HUES48 (cell line): ENCODE measurements at regions not wholly inside any gene's neighbourhood (a gene's known extent, or its start where the extent isn't known, plus 50 kb on each side); places are given as distances from the start of the nearest gene placed in this dataset.

Experiments
- H3K27ac ChIP-seq: one replicate; pipeline ENCODE4 v1.7.0; 2013; ENCODE audit warnings: low read depth, low read length, inconsistent platforms
- H3K27me3 ChIP-seq: 2 replicates; pipeline ENCODE4 v1.6.1; 2013; ENCODE audit warnings: mild to moderate bottlenecking, low read length; ENCODE audit not compliant: control insufficient read depth, insufficient read depth
- H3K36me3 ChIP-seq: 2 replicates; pipeline ENCODE4 v1.6.1; 2013; ENCODE audit warnings: low read length; ENCODE audit not compliant: control insufficient read depth, insufficient read depth
- H3K4me1 ChIP-seq: 2 replicates; pipeline ENCODE4 v1.6.1; 2013; ENCODE audit warnings: mild to moderate bottlenecking, low read length; ENCODE audit not compliant: control insufficient read depth, insufficient read depth
- H3K4me3 ChIP-seq: 2 replicates; pipeline ENCODE4 v1.5.1; 2013; ENCODE audit warnings: mild to moderate bottlenecking, low read depth, low read length
- H3K9ac ChIP-seq: 2 replicates; pipeline ENCODE4 v1.6.1; 2013; ENCODE audit warnings: mild to moderate bottlenecking, low read depth, low read length, moderate library complexity
- H3K9me3 ChIP-seq: 2 replicates; pipeline ENCODE4 v1.6.1; 2013; ENCODE audit warnings: low read length; ENCODE audit not compliant: control insufficient read depth, insufficient read depth

DNA sequence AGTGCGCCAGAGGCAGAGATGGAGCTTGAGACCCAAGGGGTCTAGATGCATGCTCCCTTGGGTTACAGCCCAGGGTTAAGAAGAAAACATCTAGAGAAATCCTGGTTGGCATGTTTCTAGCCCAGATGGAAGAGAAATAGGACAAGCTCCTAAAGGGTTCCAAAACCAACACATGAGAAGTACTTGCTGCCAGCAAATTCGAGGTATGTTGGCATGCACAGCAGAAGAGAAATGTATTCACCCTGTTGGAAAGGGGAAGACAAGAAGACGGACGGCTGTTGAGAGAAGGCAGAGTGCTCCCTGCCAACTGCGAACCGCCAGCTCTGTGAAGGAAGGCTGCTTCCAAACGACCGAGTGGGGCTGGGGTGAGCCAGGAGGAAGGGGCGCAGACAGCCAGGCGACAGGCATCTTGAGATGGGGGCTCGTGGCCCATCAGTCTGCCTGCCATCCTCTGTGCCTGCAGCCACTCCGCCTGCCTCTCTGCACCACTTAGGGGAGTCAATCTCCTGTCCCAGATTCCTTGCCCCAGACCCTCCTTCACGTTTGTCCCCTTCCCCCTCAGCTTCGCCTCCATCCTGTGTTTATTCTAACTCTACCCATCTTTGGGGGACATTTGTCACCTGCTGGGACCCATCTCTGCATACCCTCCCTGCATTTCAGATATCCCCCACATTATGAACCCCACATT, 249.2 kb downstream of the CDC5L start:
- Histone ChIP-seq H3K4me3 (no peak overlapping the region), H3K9ac (no peak overlapping the region), H3K27ac (no peak overlapping the region), H3K36me3 (no peaks in the 10 kb centered on the region), H3K9me3 (no peaks in the 10 kb centered on the region), H3K27me3 (no peaks in the 10 kb centered on the region), H3K4me1 (no peaks in the 10 kb centered on the region)

DNA sequence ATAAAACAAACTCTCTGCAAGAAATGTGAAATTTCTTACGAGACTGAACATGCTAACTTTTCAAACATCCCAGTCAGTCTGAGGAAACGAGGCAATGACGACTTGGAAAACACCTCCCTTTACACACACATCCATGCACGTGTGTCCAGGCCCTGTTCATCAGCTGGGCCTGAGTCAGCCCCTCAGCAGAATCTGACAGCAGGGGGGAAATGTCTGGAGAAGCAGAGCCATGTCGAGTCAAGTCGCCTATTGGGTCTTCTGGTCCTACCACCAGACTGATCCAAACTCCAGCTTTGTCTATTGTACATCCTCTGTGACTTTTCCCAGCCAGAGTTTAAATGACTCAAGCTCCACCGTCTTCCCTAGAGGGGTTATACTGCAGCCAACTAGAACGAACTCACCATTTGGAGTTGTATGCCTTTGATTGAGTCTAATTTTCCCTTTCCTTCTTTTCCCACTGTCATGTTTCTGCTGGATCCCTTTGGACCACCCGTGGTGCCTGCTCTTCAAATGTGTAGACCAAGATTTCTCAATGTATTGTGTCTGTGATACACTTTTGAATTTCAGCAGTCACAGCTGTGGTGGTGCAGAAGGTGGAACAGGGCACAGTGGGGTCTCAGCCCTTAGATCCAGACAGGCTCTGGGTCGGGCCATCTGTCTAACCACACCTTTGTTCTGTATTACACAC, 254.0 kb downstream of the CDC5L start:
- Histone ChIP-seq H3K4me3 (no peak overlapping the region), H3K4me1 (no peaks in the 10 kb centered on the region), H3K27ac (no peak overlapping the region), H3K9me3 (no peaks in the 10 kb centered on the region), H3K9ac (no peak overlapping the region), H3K36me3 (no peaks in the 10 kb centered on the region), H3K27me3 (no peaks in the 10 kb centered on the region)

DNA sequence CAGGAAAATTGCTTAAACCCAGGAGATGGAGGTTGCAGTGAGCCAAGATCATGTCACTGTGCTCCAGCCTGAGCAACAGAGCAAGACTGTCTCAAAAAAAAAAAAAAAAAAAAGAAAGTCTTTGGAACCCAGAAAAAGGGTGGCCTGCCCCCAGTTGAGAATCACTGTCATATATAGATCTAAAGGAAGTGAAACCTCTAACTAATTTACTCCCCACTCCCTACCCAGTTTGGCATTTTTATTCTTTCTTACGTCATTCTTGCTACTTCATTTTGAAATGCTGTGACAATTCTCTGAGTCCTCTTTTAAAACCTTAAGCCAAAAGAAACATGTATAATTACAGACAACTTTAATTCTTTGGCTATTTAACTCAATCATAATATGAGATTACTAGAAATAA, 254.8 kb downstream of the CDC5L start:
- Histone ChIP-seq H3K4me1 (no peaks in the 10 kb centered on the region), H3K4me3 (no peak overlapping the region), H3K36me3 (no peaks in the 10 kb centered on the region), H3K27ac (no peak overlapping the region), H3K9me3 (no peaks in the 10 kb centered on the region), H3K27me3 (no peaks in the 10 kb centered on the region), H3K9ac (no peak overlapping the region)

DNA sequence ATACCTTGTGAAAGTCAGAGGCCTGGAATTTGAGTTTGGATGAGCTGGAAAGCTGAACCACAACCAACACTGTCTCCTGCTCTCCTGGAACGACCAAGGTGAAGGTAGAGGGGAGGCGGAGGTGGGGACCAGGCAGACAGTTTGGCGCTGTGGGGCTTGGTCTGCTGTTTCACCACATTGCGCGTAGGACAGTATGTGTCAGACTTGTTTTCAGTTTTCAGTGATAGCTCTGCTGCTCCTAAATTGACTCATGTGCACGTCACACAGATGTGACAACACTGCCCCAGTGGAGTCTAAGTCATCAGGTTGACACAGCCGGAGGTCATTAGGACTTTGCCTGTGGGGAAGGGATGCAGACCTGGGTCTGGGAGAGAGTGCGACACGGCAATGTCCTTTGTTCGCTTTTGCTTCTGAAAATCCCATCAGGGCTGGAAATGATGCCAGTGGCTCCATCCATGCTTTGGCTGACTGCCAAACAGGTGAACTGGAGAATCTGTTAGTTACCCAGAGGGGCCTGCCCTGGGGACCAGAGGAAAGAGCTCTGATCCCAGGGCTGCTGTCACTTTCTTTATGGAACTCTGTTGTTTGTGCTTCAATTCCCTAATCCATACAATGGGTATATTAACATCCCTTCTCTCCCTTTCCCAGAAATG, 255.5 kb downstream of the CDC5L start:
- Histone ChIP-seq H3K9ac (no peak overlapping the region), H3K4me1 (no peaks in the 10 kb centered on the region), H3K27ac (no peak overlapping the region), H3K36me3 (no peaks in the 10 kb centered on the region), H3K27me3 (no peaks in the 10 kb centered on the region), H3K9me3 (no peaks in the 10 kb centered on the region), H3K4me3 (no peak overlapping the region)

DNA sequence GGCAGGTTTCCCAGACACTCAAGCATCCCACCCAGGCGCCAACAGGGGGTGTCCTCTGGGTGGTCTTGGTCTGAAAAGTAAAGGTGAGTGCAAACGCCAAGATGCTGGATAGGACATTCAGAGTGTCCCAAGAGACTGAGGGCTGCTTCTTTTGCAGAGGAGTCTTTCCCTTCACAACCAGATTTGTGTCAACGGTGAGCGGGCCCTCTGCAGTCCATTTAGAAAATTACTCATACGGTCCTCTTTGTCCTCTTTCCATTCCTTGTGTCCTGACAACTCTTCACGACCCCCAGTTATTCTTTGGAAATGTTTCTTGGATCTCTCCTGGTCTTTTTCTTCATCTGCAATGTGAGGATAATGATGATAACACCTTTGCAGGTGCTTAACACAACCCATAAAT, 257.8 kb downstream of the CDC5L start:
- H3K4me3 ChIP-seq = no peak overlapping the region
- H3K4me1 ChIP-seq = no peaks in the 10 kb centered on the region
- no peaks in the 10 kb centered on the region for H3K9me3 ChIP-seq
- no peaks in the 10 kb centered on the region for H3K36me3 ChIP-seq
- H3K27me3 ChIP-seq = no peaks in the 10 kb centered on the region
- no peak overlapping the region for H3K9ac ChIP-seq
- no peak overlapping the region for H3K27ac ChIP-seq

DNA sequence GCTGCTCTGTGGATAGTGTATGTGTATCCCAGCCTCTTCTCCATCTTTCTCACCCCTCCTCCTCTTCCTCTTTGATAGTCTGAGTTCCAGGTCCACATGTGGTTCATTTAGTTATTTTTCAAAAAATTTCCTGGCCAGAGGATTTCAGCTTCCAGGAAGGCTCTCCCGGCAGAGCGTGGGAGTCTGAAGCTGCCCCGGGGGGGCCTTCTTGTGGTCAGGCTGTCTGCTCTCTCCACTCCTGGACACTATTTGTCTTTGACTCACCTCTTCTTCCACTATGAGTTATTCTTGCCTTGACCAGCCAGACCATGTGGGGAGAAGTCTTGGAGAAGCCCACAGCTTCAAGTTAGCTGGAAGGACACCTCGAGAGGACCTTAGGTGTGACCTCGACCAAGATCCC, 258.8 kb downstream of the CDC5L start:
- H3K27ac ChIP-seq = no peak overlapping the region
- H3K4me3 ChIP-seq = no peak overlapping the region
- no peaks in the 10 kb centered on the region for H3K9me3 ChIP-seq
- no peaks in the 10 kb centered on the region for H3K27me3 ChIP-seq
- no peak overlapping the region for H3K9ac ChIP-seq
- 0 out of 2 replicates have a peak, but pooled peaks cover under 1% of the 10 kb centered on the region for H3K4me1 ChIP-seq
- H3K36me3 ChIP-seq = no peaks in the 10 kb centered on the region

DNA sequence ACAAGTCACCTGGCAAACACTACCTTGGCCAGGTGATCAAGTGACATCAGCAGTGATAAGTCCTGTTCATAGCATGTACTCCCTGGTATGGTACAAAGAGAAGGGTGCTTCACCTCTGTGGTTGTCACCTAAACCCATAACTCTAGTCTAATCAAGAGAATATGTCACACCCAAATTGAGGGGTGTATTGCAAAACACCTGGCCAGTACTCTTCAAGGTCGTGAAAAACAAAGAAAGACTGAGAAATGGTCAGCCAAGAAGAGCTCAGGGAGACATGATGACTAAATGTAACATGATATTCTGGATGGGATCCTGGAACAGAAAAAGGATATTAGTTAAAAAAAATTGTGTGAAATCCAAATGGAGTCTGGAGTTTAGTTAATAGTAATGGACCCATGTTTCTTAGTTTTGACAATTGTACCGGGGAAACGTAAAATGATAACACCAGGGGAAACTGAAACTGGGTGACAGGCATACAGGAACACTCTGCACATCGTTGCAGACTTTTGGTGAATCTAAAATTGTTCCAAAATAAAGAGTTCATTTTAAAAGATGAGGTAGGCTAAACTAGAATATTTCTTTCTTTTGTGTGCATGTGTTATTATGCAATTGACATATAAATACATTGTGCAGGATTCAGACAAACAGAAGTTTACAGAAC, 262.0 kb downstream of the CDC5L start:
- peaks cover 7% of the 10 kb centered on the region; the same call in 1 of the 2 replicates for H3K4me1 ChIP-seq
- H3K4me3 ChIP-seq = no peak overlapping the region
- H3K27ac ChIP-seq = no peak overlapping the region

DNA sequence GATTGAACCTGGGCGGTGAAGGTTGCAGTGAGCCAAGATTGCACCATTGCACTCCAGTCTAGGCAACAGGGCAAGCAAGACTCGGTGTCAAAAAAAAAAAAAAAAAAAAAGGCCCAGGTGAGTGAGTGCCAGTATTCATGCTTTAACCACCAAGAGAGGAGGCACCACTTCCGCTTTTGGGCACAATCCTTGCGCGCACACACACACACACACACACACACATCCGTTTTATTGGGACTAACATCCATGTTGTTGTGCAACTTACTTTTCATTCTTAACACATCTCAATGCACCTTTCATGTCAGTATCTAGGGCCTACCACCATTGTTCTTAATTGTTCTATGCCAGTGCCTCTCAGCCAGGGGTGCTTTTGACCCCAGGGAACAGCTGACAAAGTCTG, 263.0 kb downstream of the CDC5L start:
- H3K36me3 ChIP-seq = no peaks in the 10 kb centered on the region
- no peak overlapping the region for H3K27ac ChIP-seq
- H3K9ac ChIP-seq = no peak overlapping the region
- no peaks in the 10 kb centered on the region for H3K27me3 ChIP-seq
- H3K4me1 ChIP-seq = peaks cover 12% of the 10 kb centered on the region
- no peak overlapping the region for H3K4me3 ChIP-seq
- H3K9me3 ChIP-seq = no peaks in the 10 kb centered on the region

More for the DNA sequence above, 262.0 kb downstream of the CDC5L start:
- no peaks in the 10 kb centered on the region for H3K36me3 ChIP-seq
- no peak overlapping the region for H3K9ac ChIP-seq
- no peaks in the 10 kb centered on the region for H3K27me3 ChIP-seq
- no peaks in the 10 kb centered on the region for H3K9me3 ChIP-seq

DNA sequence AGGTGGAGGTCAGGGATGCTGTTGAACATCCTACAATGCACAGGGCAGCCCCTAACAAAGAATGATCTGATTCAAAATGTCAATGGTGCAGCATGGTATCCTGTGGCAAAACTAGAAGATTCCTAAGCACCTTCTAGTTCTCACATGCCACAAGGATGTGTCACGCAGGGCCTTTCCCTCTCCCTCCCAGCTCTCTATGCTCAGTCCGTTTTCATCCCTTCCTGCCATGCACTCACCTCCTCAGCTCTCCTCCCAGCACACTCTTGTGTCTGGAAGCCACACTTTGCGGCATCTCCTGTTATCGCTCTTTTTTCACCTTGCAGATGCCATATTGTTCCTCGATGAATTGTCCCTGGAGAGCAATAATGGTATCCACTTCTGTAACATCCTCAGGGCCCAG, 263.4 kb downstream of the CDC5L start:
- peaks cover 12% of the 10 kb centered on the region for H3K4me1 ChIP-seq
- H3K9ac ChIP-seq = no peak overlapping the region
- no peaks in the 10 kb centered on the region for H3K36me3 ChIP-seq

DNA sequence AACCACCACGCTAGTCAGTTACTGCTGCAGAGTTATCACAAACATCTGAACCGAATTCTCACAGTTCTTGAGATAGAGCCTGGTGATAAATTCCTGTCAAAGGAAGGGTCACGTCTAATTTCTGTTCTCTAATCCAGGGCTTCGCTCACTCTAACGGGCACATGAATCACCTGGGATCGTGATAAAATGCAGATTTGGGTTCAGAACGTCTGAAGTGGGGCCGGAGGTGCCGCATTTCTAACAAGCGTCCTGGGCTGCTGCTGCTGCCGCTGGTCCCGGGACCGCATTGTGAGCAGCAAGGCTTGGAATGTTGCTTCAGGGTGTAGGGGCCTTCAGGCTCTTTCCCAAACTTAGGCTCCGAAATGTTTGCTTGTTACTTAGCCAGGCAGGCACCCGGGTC, 264.1 kb downstream of the CDC5L start:
- Histone ChIP-seq H3K9ac (no peak overlapping the region), H3K4me3 (no peak overlapping the region), H3K27ac (peak overlapping the region; percentile 37), H3K36me3 (no peaks in the 10 kb centered on the region), H3K9me3 (no peaks in the 10 kb centered on the region), H3K27me3 (no peaks in the 10 kb centered on the region), H3K4me1 (peaks cover 12% of the 10 kb centered on the region)

More for the DNA sequence above, 263.4 kb downstream of the CDC5L start:
- no peak overlapping the region for H3K4me3 ChIP-seq
- no peaks in the 10 kb centered on the region for H3K9me3 ChIP-seq
- H3K27me3 ChIP-seq = no peaks in the 10 kb centered on the region
- no peak overlapping the region for H3K27ac ChIP-seq

DNA sequence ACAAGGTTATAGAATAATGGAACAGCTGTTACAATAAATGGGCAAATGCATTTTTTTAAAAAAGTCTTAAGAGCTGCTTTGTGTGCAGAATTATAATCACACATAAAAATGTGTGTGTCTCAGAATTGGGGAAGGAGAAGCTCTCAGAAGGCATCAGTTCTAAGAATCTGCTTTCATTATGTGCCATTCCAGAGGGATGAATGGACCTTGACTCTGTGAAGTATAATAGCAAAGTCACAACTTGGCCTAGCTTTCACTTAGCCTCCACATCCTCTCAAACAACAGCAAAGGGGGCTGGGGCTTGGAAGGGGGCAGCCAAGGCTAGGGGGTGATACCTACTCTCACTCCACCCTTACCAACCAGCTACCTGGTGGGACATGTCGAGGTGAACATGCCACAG, 265.0 kb downstream of the CDC5L start:
- Histone ChIP-seq H3K9ac (no peak overlapping the region), H3K36me3 (no peaks in the 10 kb centered on the region), H3K27me3 (no peaks in the 10 kb centered on the region), H3K4me1 (peaks cover 12% of the 10 kb centered on the region), H3K4me3 (no peak overlapping the region), H3K9me3 (no peaks in the 10 kb centered on the region), H3K27ac (no peak overlapping the region)
